Hematopoietic multipotent progenitor cell treated with erythropoietin and hydrocortisone succinate and interleukin-3 and kit ligand, for 8 days (in vitro differentiated cells): ENCODE measurements at regions not wholly inside any gene's neighbourhood (a gene's known extent, or its start where the extent isn't known, plus 50 kb on each side); places are given as distances from the start of the nearest gene placed in this dataset.

Experiments
- DNase-seq: peaks from one replicate; pipeline ENCODE4 v3.0.0-alpha.2; 2015

- DNase-seq = no peak
These were observed 428.0 kb downstream of the SLITRK6 start for GRCh38 chr13:85371254-85371653.

GRCh38 chr13:85368686-85369085 lies 430.5 kb downstream of the SLITRK6 start:
- DNase-seq = no peak

GRCh38 chr13:85367887-85368286 lies 431.3 kb downstream of the SLITRK6 start:
- DNase-seq = no peak

GRCh38 chr13:85366759-85367417 lies 432.3 kb downstream of the SLITRK6 start:
- no peak for DNase-seq

GRCh38 chr13:85363504-85363903 lies 435.7 kb downstream of the SLITRK6 start:
- no peak for DNase-seq

- no peak for DNase-seq
These were observed 436.2 kb downstream of the SLITRK6 start for GRCh38 chr13:85362980-85363379.

- no peak for DNase-seq
These were observed 452.0 kb downstream of the SLITRK6 start for GRCh38 chr13:85347251-85347650.

GRCh38 chr13:85334187-85334586 lies 465.0 kb downstream of the SLITRK6 start:
- DNase-seq = no peak

- DNase-seq = no peak
These were observed 465.7 kb downstream of the SLITRK6 start for GRCh38 chr13:85333506-85334020.

GRCh38 chr13:85332615-85333014 lies 466.6 kb downstream of the SLITRK6 start:
- no peak for DNase-seq

GRCh38 chr13:85321734-85322133 lies 477.5 kb downstream of the SLITRK6 start:
- DNase-seq = no peak

GRCh38 chr13:85317781-85318180 lies 481.4 kb downstream of the SLITRK6 start:
- DNase-seq = no peak

- DNase-seq = no peak
These were observed 482.7 kb downstream of the SLITRK6 start for GRCh38 chr13:85316506-85317025.

GRCh38 chr13:85314686-85315085 lies 484.5 kb downstream of the SLITRK6 start:
- DNase-seq = no peak

- no peak for DNase-seq
These were observed 485.3 kb downstream of the SLITRK6 start for GRCh38 chr13:85313761-85314503.

- DNase-seq = no peak
These were observed 487.1 kb downstream of the SLITRK6 start for GRCh38 chr13:85312071-85312470.

GRCh38 chr13:85303630-85304029 lies 495.6 kb downstream of the SLITRK6 start:
- no peak for DNase-seq

- DNase-seq = no peak
These were observed 500.8 kb downstream of the SLITRK6 start for GRCh38 chr13:85298387-85298924.

GRCh38 chr13:85288698-85289097 lies 510.5 kb downstream of the SLITRK6 start:
- DNase-seq = no peak

GRCh38 chr13:85287528-85287927 lies 511.7 kb downstream of the SLITRK6 start:
- no peak for DNase-seq

GRCh38 chr13:85286081-85286480 lies 513.1 kb downstream of the SLITRK6 start:
- DNase-seq = no peak

GRCh38 chr13:85284349-85284748 lies 514.9 kb downstream of the SLITRK6 start:
- DNase-seq = no peak

- DNase-seq = no peak
These were observed 515.8 kb downstream of the SLITRK6 start for GRCh38 chr13:85283408-85283807.

- DNase-seq = no peak
These were observed 516.3 kb downstream of the SLITRK6 start for GRCh38 chr13:85282876-85283275.
